ENCODE measurements at regions not wholly inside any gene's neighbourhood (a gene's known extent, or its start where the extent isn't known, plus 50 kb on each side); places are given as distances from the start of the nearest gene placed in this dataset.

- no peak for TF ChIP-seq CTCF (IDR thresholded peaks at IDR 0.05; ENCODE audit: insufficient read depth, low read length)
- DNase-seq (ENCODE audit: low read depth) = no peak
- H3K4me3 ChIP-seq (ENCODE audit: low read depth, low read length) = no peak overlapping the region
Observed at GRCh38 chr6:82611751-82612150, 248.1 kb downstream of the TPBG start.

GRCh38 chr6:82612475-82613039 is 248.9 kb downstream of the TPBG start:
- no peak for TF ChIP-seq CTCF (IDR thresholded peaks at IDR 0.05; ENCODE audit: insufficient read depth, low read length)
- DNase-seq (ENCODE audit: low read depth) = peak; percentile 68
- no peak overlapping the region for H3K4me3 ChIP-seq (ENCODE audit: low read depth, low read length)

- DNase-seq (ENCODE audit: low read depth) = no peak
- H3K4me3 ChIP-seq (ENCODE audit: low read depth, low read length) = no peak overlapping the region
- TF ChIP-seq CTCF (IDR thresholded peaks at IDR 0.05; ENCODE audit: insufficient read depth, low read length) = no peak
Observed at GRCh38 chr6:82614518-82614917, 250.9 kb downstream of the TPBG start.

- TF ChIP-seq CTCF (IDR thresholded peaks at IDR 0.05; ENCODE audit: insufficient read depth, low read length) = peak; percentile 31
- DNase-seq (ENCODE audit: low read depth) = peak; percentile 55
Observed at GRCh38 chr6:82616386-82617028, 252.9 kb downstream of the TPBG start.

GRCh38 chr6:82617648-82618047 is 254.0 kb downstream of the TPBG start:
- DNase-seq (ENCODE audit: low read depth) = no peak
- no peak for TF ChIP-seq CTCF (IDR thresholded peaks at IDR 0.05; ENCODE audit: insufficient read depth, low read length)
- H3K4me3 ChIP-seq (ENCODE audit: low read depth, low read length) = no peak overlapping the region

More at GRCh38 chr6:82616386-82617028, 252.9 kb downstream of the TPBG start:
- H3K4me3 ChIP-seq (ENCODE audit: low read depth, low read length) = no peak overlapping the region

GRCh38 chr6:82619573-82619972 is 256.0 kb downstream of the TPBG start:
- no peak for DNase-seq (ENCODE audit: low read depth)
- H3K4me3 ChIP-seq (ENCODE audit: low read depth, low read length) = no peak overlapping the region
- TF ChIP-seq CTCF (IDR thresholded peaks at IDR 0.05; ENCODE audit: insufficient read depth, low read length) = no peak

- DNase-seq (ENCODE audit: low read depth) = no peak
- TF ChIP-seq CTCF (IDR thresholded peaks at IDR 0.05; ENCODE audit: insufficient read depth, low read length) = no peak
- H3K4me3 ChIP-seq (ENCODE audit: low read depth, low read length) = no peak overlapping the region
Observed at GRCh38 chr6:82622461-82622860, 258.8 kb downstream of the TPBG start.
